Gastrocnemius medialis (tissue), 4 donors: ENCODE measurements at regions not wholly inside any gene's neighbourhood (a gene's known extent, or its start where the extent isn't known, plus 50 kb on each side); places are given as distances from the start of the nearest gene placed in this dataset.

Experiments used
- ATAC-seq, 2 donors: fragments of 150-250 bp; one replicate each; pipeline ENCODE4 v1.9.1; 2016
- DNase-seq, 2 donors: peaks; one replicate each; pipeline ENCODE4 v3.0.0-alpha.2; 2019
- H3K27ac ChIP-seq, 4 donors: fragments of 200-600 bp; sonication (generic); 1 replicate in 1 of 4; 2 replicates in 3 of 4; pipeline ENCODE4 v1.5.1; 2016 to 2018; ENCODE audit warnings: mild to moderate bottlenecking in 2 of 4, moderate library complexity in 1 of 4
- H3K27me3 ChIP-seq, 3 donors: fragments of 200-600 bp; sonication (generic) in 2 of 3; 1 replicate in 1 of 3; 2 replicates in 2 of 3; pipeline versions ENCODE4 v1.5.1 to v1.6.0; 2016 to 2019; ENCODE audit warnings: mild to moderate bottlenecking in 1 of 3, moderate library complexity in 1 of 3
- H3K36me3 ChIP-seq, 2 donors: fragments of 200-600 bp; sonication (generic) in 1 of 2; one replicate each; pipeline ENCODE4 v1.5.1; 2017 to 2018
- H3K4me1 ChIP-seq, 2 donors: fragments of 200-600 bp; sonication (generic) in 1 of 2; one replicate each; pipeline ENCODE4 v1.5.1; 2016 to 2017; ENCODE audit warnings: mild to moderate bottlenecking in 2 of 2
- H3K4me3 ChIP-seq, 4 donors: fragments of 200-600 bp; sonication (generic) in 3 of 4; 1 replicate in 1 of 4; 2 replicates in 3 of 4; pipeline ENCODE4 v1.5.1; 2016 to 2019; ENCODE audit warnings: mild to moderate bottlenecking in 2 of 4
- H3K9me3 ChIP-seq, 3 donors: fragments of 200-600 bp; sonication (generic) in 2 of 3; 1 replicate in 1 of 3; 2 replicates in 2 of 3; pipeline ENCODE4 v1.5.1; 2016 to 2019
- POLR2A ChIP-seq, 2 donors: fragments of 450-650 bp; IDR thresholded peaks; one replicate each; pipeline ENCODE4 v1.6.1; 2017; ENCODE audit warnings: antibody characterized with exemption in 2 of 2, mild to moderate bottlenecking in 2 of 2, moderate library complexity in 2 of 2
- in situ Hi-C, 4 donors: fragments of 200-750 bp; cut with MboI; loops; one replicate each; pipeline versions ENCODE4 v1.15.0 to v1.8.0; 2017; ENCODE audit warnings: low sequenced_read_pairs in 4 of 4
- intact Hi-C: fragments of 100-400 bp; cut with DNase I; formaldehyde crosslinking; loops from one replicate; pipeline ENCODE4 v1.15.1; 2023; ENCODE audit warnings: low total_unique reads
- TF ChIP-seq, protein P1 (sequence below), 5 experiments: fragments of 450-650 bp in 3 of 5; fragments of 200-600 bp in 2 of 5; sonication (generic) in 2 of 5; IDR thresholded peaks in 4 of 5; conservative IDR thresholded peaks in 1 of 5; 1 replicate in 4 of 5; 2 replicates in 1 of 5; pipeline ENCODE4 v1.5.1; 2016 to 2019; ENCODE audit warnings: antibody characterized with exemption in 5 of 5, mild to moderate bottlenecking in 3 of 5, moderate library complexity in 3 of 5

- Histone ChIP-seq H3K4me1 (peaks cover 24 to 40% of the 10 kb centered on the region in 2 donors), H3K9me3 (no peaks in the 10 kb centered on the region), H3K4me3 (peak overlapping the region; percentile 14 to 35 (median 24)), H3K27ac (peak overlapping the region; percentile 68 to 85 (median 80)), H3K36me3 (no peaks in the 10 kb centered on the region), H3K27me3 (no peaks in the 10 kb centered on the region)
- DNase-seq, result no peak
- TF ChIP-seq, protein P1, sequence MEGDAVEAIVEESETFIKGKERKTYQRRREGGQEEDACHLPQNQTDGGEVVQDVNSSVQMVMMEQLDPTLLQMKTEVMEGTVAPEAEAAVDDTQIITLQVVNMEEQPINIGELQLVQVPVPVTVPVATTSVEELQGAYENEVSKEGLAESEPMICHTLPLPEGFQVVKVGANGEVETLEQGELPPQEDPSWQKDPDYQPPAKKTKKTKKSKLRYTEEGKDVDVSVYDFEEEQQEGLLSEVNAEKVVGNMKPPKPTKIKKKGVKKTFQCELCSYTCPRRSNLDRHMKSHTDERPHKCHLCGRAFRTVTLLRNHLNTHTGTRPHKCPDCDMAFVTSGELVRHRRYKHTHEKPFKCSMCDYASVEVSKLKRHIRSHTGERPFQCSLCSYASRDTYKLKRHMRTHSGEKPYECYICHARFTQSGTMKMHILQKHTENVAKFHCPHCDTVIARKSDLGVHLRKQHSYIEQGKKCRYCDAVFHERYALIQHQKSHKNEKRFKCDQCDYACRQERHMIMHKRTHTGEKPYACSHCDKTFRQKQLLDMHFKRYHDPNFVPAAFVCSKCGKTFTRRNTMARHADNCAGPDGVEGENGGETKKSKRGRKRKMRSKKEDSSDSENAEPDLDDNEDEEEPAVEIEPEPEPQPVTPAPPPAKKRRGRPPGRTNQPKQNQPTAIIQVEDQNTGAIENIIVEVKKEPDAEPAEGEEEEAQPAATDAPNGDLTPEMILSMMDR (IDR thresholded peaks at IDR 0.05 in 4 of 5, conservative IDR thresholded peaks at IDR 0.05 in 1 of 5), result no peak
- in situ Hi-C loops, result no loop called here
- intact Hi-C loops, result no loop called here
- ATAC-seq, result peak; percentile 42 to 73
Measured at GRCh38 chr13:79722885-79723445, 242.0 kb downstream of the NDFIP2 start.

GRCh38 chr13:79716191-79716590, 235.2 kb downstream of the NDFIP2 start:
- ATAC-seq (no peak), DNase-seq (no peak)
- no peak overlapping the region for H3K27ac ChIP-seq
- no peaks in the 10 kb centered on the region for H3K4me1 ChIP-seq
- H3K36me3 ChIP-seq, result no peaks in the 10 kb centered on the region
- no peaks in the 10 kb centered on the region for H3K9me3 ChIP-seq
- H3K4me3 ChIP-seq, result no peak overlapping the region
- H3K27me3 ChIP-seq, result no peaks in the 10 kb centered on the region
- intact Hi-C loops, result no loop called here
- in situ Hi-C loops, result no loop called here
- TF ChIP-seq POLR2A (IDR thresholded peaks at IDR 0.05), result no peak
- TF ChIP-seq, protein P1 (IDR thresholded peaks at IDR 0.05 in 4 of 5, conservative IDR thresholded peaks at IDR 0.05 in 1 of 5), result no peak

DNA sequence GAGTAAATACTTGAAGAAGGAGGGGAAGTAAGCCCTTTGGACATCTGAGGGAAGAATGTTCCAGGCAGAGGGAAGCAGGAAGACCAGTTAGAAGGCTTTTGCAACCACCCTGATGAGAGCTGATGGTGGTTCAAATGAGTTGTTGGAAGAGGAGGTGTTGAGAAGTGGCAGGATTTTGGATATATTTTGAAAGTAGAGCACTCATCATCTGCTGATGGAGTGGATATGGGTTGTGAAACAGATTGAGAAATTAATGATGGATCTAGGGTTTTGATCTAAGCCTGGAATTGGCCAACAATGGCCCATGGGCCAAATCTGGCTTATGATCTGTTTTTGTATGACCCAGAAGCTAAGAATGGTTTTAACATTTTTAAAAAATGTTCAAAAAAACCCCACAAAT, 230.7 kb downstream of the NDFIP2 start:
- Histone ChIP-seq H3K27me3 (no peaks in the 10 kb centered on the region), H3K4me3 (no peak overlapping the region), H3K4me1 (no peaks in the 10 kb centered on the region), H3K36me3 (no peaks in the 10 kb centered on the region), H3K27ac (no peak overlapping the region), H3K9me3 (no peaks in the 10 kb centered on the region)
- in situ Hi-C loops, result no loop called here
- peak in 1 of 2 donors; percentile 21 for DNase-seq
- intact Hi-C loops, result no loop called here
- ATAC-seq, result peak; percentile 26 to 71
- TF ChIP-seq POLR2A (IDR thresholded peaks at IDR 0.05), result no peak
- TF ChIP-seq, protein P1 (IDR thresholded peaks at IDR 0.05 in 4 of 5, conservative IDR thresholded peaks at IDR 0.05 in 1 of 5), result no peak

- Histone ChIP-seq H3K27ac (no peak overlapping the region), H3K9me3 (no peaks in the 10 kb centered on the region), H3K36me3 (no peaks in the 10 kb centered on the region), H3K4me1 (no peaks in the 10 kb centered on the region), H3K4me3 (no peak overlapping the region), H3K27me3 (no peaks in the 10 kb centered on the region)
- intact Hi-C loops (no loop called here), in situ Hi-C loops (no loop called here)
- DNase-seq (no peak), ATAC-seq (no peak)
- TF ChIP-seq, protein P1 (IDR thresholded peaks at IDR 0.05 in 4 of 5, conservative IDR thresholded peaks at IDR 0.05 in 1 of 5), result no peak
- TF ChIP-seq POLR2A (IDR thresholded peaks at IDR 0.05), result no peak
Measured at GRCh38 chr13:79710376-79710775, 229.4 kb downstream of the NDFIP2 start.

DNA sequence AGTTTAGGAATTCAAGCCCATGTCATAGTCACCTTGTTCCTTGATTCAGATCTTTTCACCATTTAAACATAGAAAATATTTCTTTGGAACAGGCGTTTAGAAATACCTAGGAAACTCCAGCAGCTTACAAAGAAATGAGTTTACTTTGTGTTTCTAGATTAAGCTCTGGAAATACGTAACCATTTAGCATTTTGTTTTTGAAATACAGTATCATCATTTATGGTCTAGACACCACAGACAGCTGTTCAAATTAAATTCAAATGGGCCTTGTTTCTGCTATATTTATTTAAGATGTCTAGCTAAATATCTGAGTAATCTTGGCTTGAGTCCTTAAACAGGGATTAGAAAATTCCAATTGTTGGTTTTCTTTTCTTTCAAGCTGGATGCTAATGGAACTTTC, 228.5 kb downstream of the NDFIP2 start:
- DNase-seq (no peak), ATAC-seq (no peak)
- Histone ChIP-seq H3K27me3 (no peaks in the 10 kb centered on the region), H3K4me3 (no peak overlapping the region), H3K36me3 (no peaks in the 10 kb centered on the region), H3K27ac (no peak overlapping the region), H3K4me1 (no peaks in the 10 kb centered on the region), H3K9me3 (no peaks in the 10 kb centered on the region)
- in situ Hi-C loops, result no loop called here
- intact Hi-C loops, result no loop called here
- no peak for TF ChIP-seq POLR2A (IDR thresholded peaks at IDR 0.05)
- TF ChIP-seq, protein P1 (IDR thresholded peaks at IDR 0.05 in 4 of 5, conservative IDR thresholded peaks at IDR 0.05 in 1 of 5), result no peak
